Head of caudate nucleus (tissue), 42 donors: ENCODE measurements at regions not wholly inside any gene's neighbourhood (a gene's known extent, or its start where the extent isn't known, plus 50 kb on each side); places are given as distances from the start of the nearest gene placed in this dataset.

Experiments
- DNase-seq, 42 donors: peaks; one replicate each; pipeline versions ENCODE4 v3.0.0 to v3.0.0-alpha.2; 2020 to 2021; ENCODE audit warnings: mixed read lengths in 7 of 42
- intact Hi-C: fragments of 100-400 bp; cut with DNase I; formaldehyde crosslinking; loops from one replicate; pipeline ENCODE4 v1.15.0; 2022

DNA sequence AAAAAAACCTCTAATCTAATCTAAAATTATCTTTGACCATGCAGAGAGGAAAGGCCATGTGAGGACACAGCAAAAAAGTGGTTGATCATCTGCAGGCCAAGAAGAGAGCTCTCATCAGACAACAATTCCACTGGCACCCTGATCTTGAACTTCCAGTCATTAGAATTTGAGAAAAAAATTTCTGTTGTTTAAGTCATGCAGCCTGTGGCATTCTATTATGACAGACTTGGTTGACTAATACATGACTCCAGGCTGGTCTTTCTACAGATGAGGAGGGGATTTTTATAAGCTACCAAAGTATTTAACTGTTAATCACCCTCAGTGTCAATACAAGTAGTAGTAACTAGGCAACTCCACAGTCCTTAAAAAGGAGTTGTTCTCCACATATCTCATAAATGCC is 358.5 kb upstream of the RGMB start:
- no peak for DNase-seq
- intact Hi-C loops, result no loop called here

DNA sequence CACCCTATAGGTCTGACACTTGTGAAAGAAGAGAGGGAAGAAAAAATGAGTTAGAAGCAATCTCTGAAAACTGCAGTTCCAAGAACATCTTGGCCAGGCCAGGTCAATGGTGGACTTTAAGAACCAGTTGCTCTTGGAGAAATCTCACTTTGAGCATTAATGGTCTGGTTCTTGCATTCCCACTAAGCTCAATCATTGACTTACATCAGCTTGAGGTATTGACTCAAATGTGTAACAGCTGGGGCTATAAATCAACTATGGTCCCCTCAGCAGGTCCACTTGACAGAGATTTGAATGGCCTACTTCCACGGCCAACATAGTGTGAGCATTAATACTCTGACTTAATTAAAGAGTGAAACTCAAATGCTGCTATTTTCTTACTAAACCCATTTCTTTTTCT is 357.8 kb upstream of the RGMB start:
- no peak for DNase-seq
- intact Hi-C loops, result no loop called here

DNA sequence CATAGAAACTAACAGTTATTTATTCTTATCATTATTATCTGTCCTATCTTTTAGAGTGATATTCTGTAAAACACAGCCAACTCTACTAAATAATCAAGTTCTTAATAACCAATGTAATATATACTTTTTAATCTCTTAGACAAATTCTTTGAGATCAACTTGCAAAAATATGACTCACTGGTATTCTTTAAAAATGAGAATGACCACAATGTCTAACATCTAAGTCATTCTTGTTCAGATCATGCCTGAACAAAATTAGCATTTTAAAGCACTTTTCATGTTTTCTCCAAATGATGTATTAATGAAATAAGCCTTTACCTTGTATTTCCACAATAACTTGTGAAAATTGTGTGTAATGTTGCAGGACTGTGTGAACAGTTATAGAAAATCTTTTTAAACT is 356.9 kb upstream of the RGMB start:
- DNase-seq, result no peak
- intact Hi-C loops, result no loop called here

DNA sequence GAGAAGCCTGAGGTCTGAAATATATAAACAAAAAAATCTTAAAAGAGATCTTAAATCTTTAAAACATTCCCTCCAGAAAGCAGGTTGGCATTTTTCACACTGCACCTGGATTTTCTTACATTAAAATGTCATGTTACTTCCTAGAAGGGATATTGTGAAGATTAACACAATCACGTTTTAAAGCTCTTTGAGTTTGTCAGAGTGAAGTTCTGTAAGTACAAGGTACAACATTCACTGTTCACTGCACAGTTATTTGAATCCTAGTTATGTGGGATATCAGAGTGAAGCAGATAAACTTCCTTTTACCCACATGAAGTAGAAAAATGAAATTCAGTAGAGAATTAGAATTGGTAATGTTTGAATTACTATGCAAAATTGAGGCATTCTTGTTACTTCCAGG is 353.6 kb upstream of the RGMB start:
- intact Hi-C loops, result no loop called here

DNA sequence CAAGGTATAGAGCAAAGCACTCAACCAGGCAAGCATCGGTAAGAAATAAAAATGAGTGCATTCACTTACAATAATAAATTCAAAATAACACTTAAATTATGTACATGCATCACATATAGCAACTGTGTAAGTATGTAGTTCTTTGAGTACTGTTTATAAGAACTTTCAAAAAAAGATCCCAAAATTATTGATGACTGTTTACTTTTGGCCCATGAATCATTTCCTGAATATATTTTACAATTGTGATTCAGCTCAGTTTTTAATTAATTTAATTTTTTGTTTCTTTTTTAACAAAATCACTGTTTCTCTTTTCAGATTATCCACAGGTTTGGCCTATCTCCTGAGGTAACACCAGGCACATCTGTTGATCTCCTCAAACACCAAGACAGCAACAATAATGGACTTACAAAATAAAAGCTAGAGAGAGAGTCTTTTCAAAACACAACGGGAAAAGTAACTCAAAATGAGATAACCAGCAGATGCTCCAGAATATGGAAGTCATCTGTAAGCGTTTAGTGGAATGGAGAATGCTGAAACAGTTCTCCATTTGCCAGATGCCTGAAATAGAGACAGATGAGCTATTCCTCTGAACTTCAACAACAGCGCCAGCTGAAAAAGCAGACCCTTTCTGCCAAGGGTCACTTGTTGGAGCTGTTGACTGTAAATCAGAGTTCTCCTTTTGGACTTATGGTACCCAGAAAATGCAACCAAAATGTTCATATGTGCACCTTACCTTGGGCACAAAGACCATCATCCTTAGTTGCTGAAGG is 348.6 kb upstream of the RGMB start:
- DNase-seq, result no peak
- intact Hi-C loops, result no loop called here

More for the DNA sequence above, 353.6 kb upstream of the RGMB start:
- DNase-seq, result no peak

DNA sequence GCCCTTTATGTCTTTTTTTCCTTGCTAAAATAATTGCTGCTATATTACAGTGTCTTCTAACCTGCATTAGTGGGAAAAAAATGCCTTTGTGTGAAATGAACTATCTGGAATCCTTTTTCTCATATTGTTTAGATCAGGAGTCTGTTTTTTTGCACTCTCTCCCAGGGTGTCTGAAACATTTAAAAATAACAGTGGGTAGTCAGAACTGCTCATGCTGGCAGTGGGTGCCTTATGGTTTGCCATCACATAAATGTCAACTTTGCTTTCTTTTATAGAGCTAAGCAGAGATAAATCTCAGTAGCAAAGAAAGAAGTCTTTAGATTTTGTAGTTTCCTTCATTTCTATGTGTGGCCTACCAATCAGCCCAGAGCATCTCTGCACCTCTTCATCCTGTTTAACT is 347.8 kb upstream of the RGMB start:
- intact Hi-C loops, result no loop called here
- DNase-seq, result no peak

DNA sequence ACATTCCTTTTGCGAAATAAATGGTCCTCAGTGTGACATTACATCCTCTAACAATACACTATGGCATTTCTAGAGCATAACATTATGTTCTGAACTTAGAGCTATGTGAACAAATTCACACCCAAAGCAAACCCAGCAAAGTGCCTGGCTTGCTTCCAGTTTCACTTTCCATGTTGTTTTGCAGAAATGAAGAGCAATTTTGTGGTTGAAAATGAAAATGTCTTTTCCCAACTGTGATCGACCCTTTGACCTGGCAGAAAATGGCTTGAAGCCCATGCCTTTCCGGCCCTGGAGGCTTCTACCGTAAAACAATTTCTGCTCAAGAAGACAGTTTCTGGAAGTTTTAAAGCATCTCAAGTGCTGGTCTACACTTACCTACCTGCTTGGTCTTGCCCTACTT is 344.7 kb upstream of the RGMB start:
- DNase-seq, result no peak
- intact Hi-C loops, result no loop called here

DNA sequence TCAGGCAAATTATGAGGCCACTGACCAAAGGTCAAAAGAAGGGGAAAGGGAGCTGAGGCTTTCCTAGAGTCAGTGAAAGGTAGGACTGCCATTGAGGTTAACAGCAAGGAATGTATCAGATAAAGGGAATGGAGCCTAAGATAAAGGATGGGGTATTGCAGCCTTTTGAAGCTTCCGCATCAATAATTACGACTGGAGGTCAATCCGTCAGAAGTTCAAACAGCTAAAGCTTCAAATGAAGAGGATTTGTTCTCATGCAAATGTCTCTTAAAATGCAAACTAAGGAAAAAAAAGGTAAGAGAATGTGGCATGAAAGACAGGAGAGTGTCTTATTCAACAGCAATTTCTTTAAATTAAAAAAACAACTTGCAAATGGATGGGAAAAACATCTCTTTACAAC is 341.1 kb upstream of the RGMB start:
- intact Hi-C loops, result no loop called here
- no peak for DNase-seq

DNA sequence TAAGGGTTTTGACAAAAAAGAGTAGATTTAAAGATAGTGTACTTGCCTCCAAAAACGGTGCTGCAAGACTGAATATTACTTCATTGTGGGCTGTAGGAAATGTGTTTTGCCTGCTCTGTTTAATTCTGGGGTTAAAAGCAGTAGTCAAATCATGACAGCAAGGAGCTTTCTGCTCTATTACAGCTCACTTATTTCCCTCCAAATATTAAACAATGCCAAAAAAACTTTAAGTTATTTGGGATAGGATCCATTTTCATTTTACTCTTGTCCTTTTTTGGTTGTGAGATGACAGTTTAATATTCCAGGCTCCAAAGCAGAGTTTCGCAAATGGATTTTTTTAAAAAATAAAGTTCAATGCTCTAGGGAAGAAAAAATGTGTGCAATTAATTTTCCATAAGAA is 340.4 kb upstream of the RGMB start:
- intact Hi-C loops, result no loop called here
- no peak for DNase-seq

DNA sequence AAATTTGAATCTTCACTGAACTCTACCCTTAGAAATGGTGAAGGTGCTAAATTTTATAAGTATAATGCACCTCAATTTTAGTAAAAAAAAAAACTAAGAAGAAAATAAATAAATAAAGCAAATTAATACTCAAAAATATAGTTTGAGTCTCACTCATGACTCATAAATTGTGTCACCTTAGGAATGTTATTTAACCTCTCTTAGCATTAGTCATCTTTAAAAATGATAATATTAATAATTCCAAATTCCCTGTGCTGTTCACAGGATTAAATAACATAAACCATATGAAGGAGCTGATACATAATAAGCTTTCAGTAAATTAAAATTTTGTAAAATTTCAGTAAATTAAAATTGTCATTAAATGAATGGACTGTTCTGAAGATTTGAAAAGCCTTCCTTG is 339.8 kb upstream of the RGMB start:
- intact Hi-C loops, result no loop called here
- DNase-seq, result no peak

DNA sequence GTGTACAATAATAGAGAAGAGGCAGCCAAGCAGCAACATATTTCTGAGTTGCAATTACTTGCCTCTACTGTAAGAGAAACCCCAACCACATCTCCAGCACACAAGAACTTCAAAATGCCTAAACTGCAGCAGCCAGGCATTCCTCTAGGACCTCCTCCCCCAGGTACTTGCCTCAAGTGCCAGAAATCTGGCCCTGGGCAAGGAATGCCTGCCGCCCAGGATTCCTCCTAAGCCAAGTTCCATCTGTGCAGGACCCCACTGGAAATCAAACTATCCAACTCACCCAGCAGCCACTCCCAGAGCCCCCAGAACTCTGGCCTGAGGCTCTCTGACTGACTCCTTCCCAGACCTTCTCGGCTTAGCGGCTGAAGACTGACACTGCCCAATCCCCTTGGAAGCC is 336.8 kb upstream of the RGMB start:
- intact Hi-C loops, result no loop called here
- DNase-seq, result no peak

DNA sequence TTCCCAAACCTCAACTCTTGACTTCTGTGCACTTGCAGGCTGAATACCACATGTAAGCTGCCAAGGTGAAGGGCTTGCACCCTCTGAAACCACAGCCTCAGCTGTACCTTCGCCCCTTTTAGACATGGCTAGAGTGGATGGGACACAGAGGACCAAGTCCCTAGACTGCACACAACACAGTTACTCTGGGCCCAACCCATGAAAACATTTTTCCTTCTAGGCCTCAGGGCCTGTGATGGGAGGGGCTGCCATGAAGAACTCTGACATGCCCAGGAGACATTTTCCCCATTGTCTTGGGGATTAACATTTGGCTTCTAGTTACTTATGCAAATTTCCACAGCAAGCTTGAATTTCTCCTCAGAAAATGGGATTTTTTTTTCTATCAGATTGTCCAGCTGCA is 331.0 kb upstream of the RGMB start:
- no peak for DNase-seq
- intact Hi-C loops, result no loop called here

DNA sequence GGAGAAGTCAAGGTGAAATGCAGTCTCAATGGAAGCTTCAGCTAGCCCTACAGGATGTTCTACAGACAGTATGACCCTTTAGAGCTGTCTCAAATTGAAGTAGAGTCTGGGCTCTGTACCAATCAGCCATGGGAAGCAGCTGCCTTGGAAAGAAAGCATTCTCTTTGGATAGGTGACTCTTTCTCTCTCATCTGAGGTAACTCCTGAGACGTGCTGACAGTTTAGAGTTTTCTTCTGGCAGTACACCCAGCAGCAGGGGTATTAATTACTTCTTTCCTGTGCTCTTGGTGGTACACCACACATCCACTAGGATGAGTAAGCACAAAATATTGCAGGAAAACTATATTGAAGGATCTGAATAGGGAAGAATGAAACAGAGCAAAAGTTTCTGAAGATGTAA is 329.6 kb upstream of the RGMB start:
- DNase-seq, result no peak
- intact Hi-C loops, result no loop called here

DNA sequence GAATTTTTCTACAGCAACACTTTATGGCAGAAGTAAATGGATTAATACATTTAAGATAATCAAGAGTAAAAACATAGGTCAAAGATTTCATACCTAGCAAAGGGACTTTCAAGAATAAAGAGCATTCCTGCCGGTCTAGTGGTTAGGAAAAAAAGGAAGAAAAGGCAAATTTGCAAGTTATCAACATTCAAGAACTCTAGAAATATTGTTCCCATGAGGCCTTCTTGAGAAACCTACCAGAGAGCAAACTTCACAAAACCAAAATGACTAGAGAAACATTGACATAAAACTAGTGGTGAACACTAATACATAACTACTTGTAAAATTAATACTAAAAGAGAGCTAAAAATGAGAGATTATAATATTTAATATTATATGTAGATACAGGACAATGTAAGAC is 320.2 kb upstream of the RGMB start:
- no peak for DNase-seq
- intact Hi-C loops, result no loop called here

DNA sequence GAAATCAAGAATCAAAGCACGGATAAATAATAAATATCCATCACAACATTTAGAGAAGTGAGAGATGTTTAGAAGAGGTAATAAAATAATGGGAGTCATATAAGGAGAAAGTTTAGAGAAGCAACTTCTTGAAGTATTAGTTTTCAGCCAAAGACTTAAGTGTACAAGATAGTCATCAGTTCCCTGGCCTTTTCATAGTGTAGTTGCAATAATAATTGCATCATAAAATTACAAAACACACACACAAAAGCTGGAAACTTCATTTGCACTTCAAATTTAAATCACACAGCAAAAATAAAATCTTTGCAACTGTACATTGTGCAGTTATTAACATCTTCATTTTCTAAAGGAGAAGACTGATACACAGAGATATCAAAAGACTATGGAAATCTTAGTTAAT is 319.1 kb upstream of the RGMB start:
- intact Hi-C loops, result no loop called here
- no peak for DNase-seq

DNA sequence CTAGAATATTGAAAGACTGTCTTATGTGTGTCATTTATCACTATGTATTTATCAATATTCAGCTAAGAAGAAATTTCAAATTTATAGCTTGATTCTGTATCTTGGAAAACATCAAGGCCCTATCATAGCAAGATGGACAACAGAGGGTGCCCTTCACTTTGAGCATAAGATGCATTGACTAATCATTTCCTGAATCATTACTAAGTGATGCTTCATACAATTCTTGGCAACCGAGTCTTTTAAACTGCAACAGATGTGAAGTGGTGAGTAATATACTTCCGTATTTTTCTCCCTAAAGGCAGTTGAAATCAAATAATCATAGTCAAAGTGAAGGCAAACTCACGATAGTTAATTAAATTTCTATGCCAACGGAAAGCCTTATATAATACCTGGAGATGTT is 318.6 kb upstream of the RGMB start:
- peak in 1 of 42 donors; percentile 4 for DNase-seq
- intact Hi-C loops, result no loop called here

DNA sequence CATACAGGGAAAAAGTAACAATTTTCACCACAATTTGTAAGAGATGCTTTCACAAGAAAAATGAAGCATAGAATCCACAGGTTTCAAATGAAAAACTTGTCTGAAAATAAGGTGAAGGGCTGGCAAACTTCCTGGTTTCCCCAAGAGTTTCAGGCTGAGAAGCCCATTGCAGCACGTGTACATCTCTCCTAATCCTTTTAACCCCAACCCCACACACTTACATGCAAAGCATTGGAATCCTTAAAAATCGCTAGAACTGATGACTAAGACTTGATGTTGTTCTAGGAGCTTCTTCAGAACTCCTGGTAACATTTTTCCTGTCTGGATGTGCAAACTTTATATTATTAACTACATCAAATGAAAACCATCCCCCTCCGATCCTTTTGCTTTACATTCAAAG is 317.8 kb upstream of the RGMB start:
- DNase-seq, result no peak
- intact Hi-C loops, result no loop called here

DNA sequence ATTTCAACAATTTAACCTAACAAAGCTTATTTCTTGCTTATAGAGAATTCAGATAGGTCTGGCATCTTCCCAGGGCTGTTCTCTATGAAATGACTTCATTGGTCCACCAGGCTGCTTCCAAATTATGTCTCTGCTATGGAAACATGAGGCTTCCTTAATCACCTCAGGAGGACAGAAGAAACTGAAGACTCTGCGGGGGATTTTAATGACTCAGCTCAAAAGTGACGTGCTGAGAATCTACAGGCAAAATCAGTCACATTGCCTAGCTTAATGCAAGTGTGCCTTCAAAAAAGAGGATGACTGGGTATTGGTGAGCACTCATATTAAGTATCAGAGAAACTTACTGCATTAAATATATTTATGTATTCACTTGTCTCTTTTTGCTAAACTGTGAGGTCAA is 315.5 kb upstream of the RGMB start:
- intact Hi-C loops, result no loop called here
- no peak for DNase-seq

DNA sequence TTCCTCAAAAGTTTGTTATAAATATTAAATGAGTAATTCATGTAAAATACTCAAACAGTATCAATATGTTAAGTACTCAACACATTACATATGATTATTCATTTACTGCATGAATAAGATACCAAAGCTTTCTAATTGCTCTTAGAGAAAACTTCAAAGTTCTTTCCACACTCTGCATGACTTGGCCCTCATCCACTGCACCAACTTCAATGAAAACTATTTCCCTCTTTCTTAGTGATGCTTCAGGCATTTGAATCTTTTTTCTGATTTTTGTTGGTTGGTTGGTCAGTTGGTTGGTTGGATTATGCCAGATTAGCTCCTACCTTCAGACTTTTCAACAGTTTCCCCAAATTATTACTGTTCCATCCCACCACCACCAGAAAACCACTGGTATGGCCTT is 314.7 kb upstream of the RGMB start:
- intact Hi-C loops, result no loop called here
- no peak for DNase-seq

DNA sequence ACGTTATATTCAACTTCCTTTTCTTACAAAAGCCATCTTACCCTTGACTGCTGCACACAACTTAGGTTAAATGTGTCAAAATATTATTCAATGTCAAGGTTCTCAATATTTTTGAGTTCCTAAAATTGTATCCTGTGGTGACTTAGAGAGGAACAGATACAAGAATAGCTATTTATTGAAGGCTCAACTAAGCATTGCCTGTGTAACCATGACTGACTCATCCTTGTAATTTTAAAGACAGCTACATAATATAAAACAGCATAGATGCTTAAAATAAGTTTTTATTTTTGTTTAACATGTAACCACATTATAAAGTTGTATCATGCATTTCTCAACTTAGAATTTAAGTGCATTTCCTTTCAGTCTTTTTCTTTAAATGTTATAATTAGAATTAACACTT is 312.9 kb upstream of the RGMB start:
- intact Hi-C loops, result no loop called here
- no peak for DNase-seq

DNA sequence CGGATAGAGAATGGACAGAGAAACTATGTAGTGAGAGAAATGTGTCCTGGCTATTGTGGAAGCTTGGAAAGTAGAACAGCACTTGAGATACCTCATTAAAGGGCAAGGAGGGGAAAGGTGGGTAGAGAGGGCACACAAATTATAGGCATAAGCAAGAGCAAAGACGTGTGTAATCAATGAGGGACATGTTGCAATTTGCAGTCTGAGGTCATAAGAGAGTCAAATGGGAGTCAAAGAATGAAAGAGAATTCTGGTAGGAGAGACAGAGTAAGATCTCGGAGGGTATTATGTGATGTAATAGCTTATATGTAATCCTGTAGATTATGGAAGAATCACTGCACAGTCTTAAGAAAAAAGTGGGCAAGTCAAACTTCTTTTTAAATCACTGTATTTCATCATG is 312.0 kb upstream of the RGMB start:
- intact Hi-C loops, result no loop called here
- no peak for DNase-seq

DNA sequence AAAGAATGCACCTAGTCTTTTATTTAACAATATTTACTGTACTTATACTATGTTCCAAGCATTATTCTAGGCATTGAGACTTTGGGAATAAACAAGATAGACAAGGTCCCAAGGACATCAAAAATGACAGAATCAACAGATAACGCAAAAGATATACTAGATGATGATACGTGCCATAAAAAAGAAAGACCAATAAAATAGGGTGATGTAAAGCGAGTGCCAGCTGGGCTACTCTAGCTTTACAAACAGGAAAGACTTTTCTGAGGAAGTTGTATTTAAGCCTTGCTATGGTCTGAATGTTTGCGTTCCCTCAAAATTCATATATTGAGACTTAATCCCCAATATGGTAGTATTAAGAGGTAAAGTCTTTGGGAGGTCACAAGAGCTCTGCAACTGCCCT is 310.2 kb upstream of the RGMB start:
- no peak for DNase-seq
- intact Hi-C loops, result no loop called here
